ENCODE measurements at regions not wholly inside any gene's neighbourhood (a gene's known extent, or its start where the extent isn't known, plus 50 kb on each side); places are given as distances from the start of the nearest gene placed in this dataset.

GRCh38 chr1:30378003-30378596 is 345.3 kb downstream of the MATN1 start:
- TF ChIP-seq CTCF (IDR thresholded peaks at IDR 0.05; ENCODE audit: low read depth, low read length, missing control alignments): no peak
- DNase-seq (ENCODE audit: low read depth): no peak
- no peak overlapping the region for H3K4me3 ChIP-seq (ENCODE audit: low read depth, low read length)

- no peak for TF ChIP-seq CTCF (IDR thresholded peaks at IDR 0.05; ENCODE audit: low read depth, low read length, missing control alignments)
- DNase-seq (ENCODE audit: low read depth): no peak
- H3K4me3 ChIP-seq (ENCODE audit: low read depth, low read length): no peak overlapping the region
Measured at GRCh38 chr1:30377230-30378002, 346.0 kb downstream of the MATN1 start.

GRCh38 chr1:30376054-30376697 is 347.2 kb downstream of the MATN1 start:
- DNase-seq (ENCODE audit: low read depth): no peak
- no peak for TF ChIP-seq CTCF (IDR thresholded peaks at IDR 0.05; ENCODE audit: low read depth, low read length, missing control alignments)
- no peak overlapping the region for H3K4me3 ChIP-seq (ENCODE audit: low read depth, low read length)

GRCh38 chr1:30375156-30375555 is 348.2 kb downstream of the MATN1 start:
- no peak for DNase-seq (ENCODE audit: low read depth)
- no peak overlapping the region for H3K4me3 ChIP-seq (ENCODE audit: low read depth, low read length)
- no peak for TF ChIP-seq CTCF (IDR thresholded peaks at IDR 0.05; ENCODE audit: low read depth, low read length, missing control alignments)

- DNase-seq (ENCODE audit: low read depth): no peak
- H3K4me3 ChIP-seq (ENCODE audit: low read depth, low read length): no peak overlapping the region
- TF ChIP-seq CTCF (IDR thresholded peaks at IDR 0.05; ENCODE audit: low read depth, low read length, missing control alignments): no peak
Measured at GRCh38 chr1:30374400-30375070, 348.9 kb downstream of the MATN1 start.

- DNase-seq (ENCODE audit: low read depth): no peak
- no peak for TF ChIP-seq CTCF (IDR thresholded peaks at IDR 0.05; ENCODE audit: low read depth, low read length, missing control alignments)
- no peak overlapping the region for H3K4me3 ChIP-seq (ENCODE audit: low read depth, low read length)
Measured at GRCh38 chr1:30373471-30374399, 349.6 kb downstream of the MATN1 start.
